ENCODE measurements at regions not wholly inside any gene's neighbourhood (a gene's known extent, or its start where the extent isn't known, plus 50 kb on each side); places are given as distances from the start of the nearest gene placed in this dataset.
"Not testable (repeated sequence)": the region's sequence is repeated elsewhere in the genome, so short reads cannot be mapped to it uniquely, and the experiment has no call there.

- no peak for DNase-seq (ENCODE audit: low spot score)
Observed at GRCh38 chr14:71165121-71166031, 258.1 kb downstream of the PCNX1 start.

- no peak for DNase-seq (ENCODE audit: low spot score)
Observed at GRCh38 chr14:71166180-71166837, 259.1 kb downstream of the PCNX1 start.

- not testable (repeated sequence) for DNase-seq (ENCODE audit: low spot score)
Observed at GRCh38 chr14:71167325-71167950, 260.2 kb downstream of the PCNX1 start.

- DNase-seq (ENCODE audit: low spot score), result not testable (repeated sequence)
Observed at GRCh38 chr14:71168161-71168560, 260.9 kb downstream of the PCNX1 start.

GRCh38 chr14:71168564-71169427, 261.5 kb downstream of the PCNX1 start:
- no peak for DNase-seq (ENCODE audit: low spot score)

- DNase-seq (ENCODE audit: low spot score), result no peak
Observed at GRCh38 chr14:71169861-71170260, 262.6 kb downstream of the PCNX1 start.

GRCh38 chr14:71175491-71175890, 268.2 kb downstream of the PCNX1 start:
- DNase-seq (ENCODE audit: low spot score), result no peak

- no peak for DNase-seq (ENCODE audit: low spot score)
Observed at GRCh38 chr14:71179066-71179465, 271.8 kb downstream of the PCNX1 start.

- DNase-seq (ENCODE audit: low spot score), result no peak
Observed at GRCh38 chr14:71180397-71180796, 273.1 kb downstream of the PCNX1 start.

- no peak for DNase-seq (ENCODE audit: low spot score)
Observed at GRCh38 chr14:71181215-71182003, 274.1 kb downstream of the PCNX1 start.

- no peak for DNase-seq (ENCODE audit: low spot score)
Observed at GRCh38 chr14:71183876-71184689, 276.8 kb downstream of the PCNX1 start.

GRCh38 chr14:71185637-71186036, 278.4 kb downstream of the PCNX1 start:
- DNase-seq (ENCODE audit: low spot score), result no peak

GRCh38 chr14:71187633-71188356, 280.5 kb downstream of the PCNX1 start:
- DNase-seq (ENCODE audit: low spot score), result no peak

GRCh38 chr14:71190770-71191374, 283.6 kb downstream of the PCNX1 start:
- DNase-seq (ENCODE audit: low spot score), result no peak

- DNase-seq (ENCODE audit: low spot score), result no peak
Observed at GRCh38 chr14:71193663-71194062, 286.4 kb downstream of the PCNX1 start.

GRCh38 chr14:71194251-71194650, 287.0 kb downstream of the PCNX1 start:
- no peak for DNase-seq (ENCODE audit: low spot score)

- DNase-seq (ENCODE audit: low spot score), result no peak
Observed at GRCh38 chr14:71196921-71197320, 289.7 kb downstream of the PCNX1 start.

GRCh38 chr14:71198687-71199086, 291.4 kb downstream of the PCNX1 start:
- no peak for DNase-seq (ENCODE audit: low spot score)

- DNase-seq (ENCODE audit: low spot score), result no peak
Observed at GRCh38 chr14:71201840-71202239, 294.6 kb downstream of the PCNX1 start.

All from hematopoietic multipotent progenitor cell treated with erythropoietin and hydrocortisone succinate and interleukin-3 and kit ligand, for 17 days (in vitro differentiated cells).